ENCODE measurements at regions not wholly inside any gene's neighbourhood (a gene's known extent, or its start where the extent isn't known, plus 50 kb on each side); places are given as distances from the start of the nearest gene placed in this dataset.
"Not testable (repeated sequence)": the region's sequence is repeated elsewhere in the genome, so short reads cannot be mapped to it uniquely, and the experiment has no call there.

GRCh38 chr1:213481395-213481794, 430.4 kb downstream of the RPS6KC1 start:
- no peak for DNase-seq

GRCh38 chr1:213484333-213484732, 433.3 kb downstream of the RPS6KC1 start:
- no peak for DNase-seq

GRCh38 chr1:213484758-213485157, 433.7 kb downstream of the RPS6KC1 start:
- no peak for DNase-seq

- no peak for DNase-seq
Observed at GRCh38 chr1:213486488-213486887, 435.4 kb downstream of the RPS6KC1 start.

- no peak for DNase-seq
Observed at GRCh38 chr1:213491468-213491867, 440.4 kb downstream of the RPS6KC1 start.

- no peak for DNase-seq
Observed at GRCh38 chr1:213492161-213493041, 441.4 kb downstream of the RPS6KC1 start.

GRCh38 chr1:213499444-213499843, 448.4 kb downstream of the RPS6KC1 start:
- no peak for DNase-seq

- no peak for DNase-seq
Observed at GRCh38 chr1:213507472-213508223, 456.6 kb downstream of the RPS6KC1 start.

GRCh38 chr1:213511173-213511572, 460.1 kb downstream of the RPS6KC1 start:
- DNase-seq, result no peak

- no peak for DNase-seq
Observed at GRCh38 chr1:213512316-213512715, 461.3 kb downstream of the RPS6KC1 start.

GRCh38 chr1:213513006-213513405, 462.0 kb downstream of the RPS6KC1 start:
- DNase-seq, result no peak

GRCh38 chr1:213514408-213515179, 463.6 kb downstream of the RPS6KC1 start:
- not testable (repeated sequence) for DNase-seq

GRCh38 chr1:213519098-213519497, 468.1 kb downstream of the RPS6KC1 start:
- DNase-seq, result no peak

- DNase-seq, result no peak
Observed at GRCh38 chr1:213521206-213521605, 466.6 kb upstream of the PROX1 start.

GRCh38 chr1:213523781-213524398, 463.9 kb upstream of the PROX1 start:
- DNase-seq, result no peak

- no peak for DNase-seq
Observed at GRCh38 chr1:213526306-213526705, 461.5 kb upstream of the PROX1 start.

GRCh38 chr1:213530611-213531320, 457.0 kb upstream of the PROX1 start:
- DNase-seq, result no peak

- no peak for DNase-seq
Observed at GRCh38 chr1:213531369-213532310, 456.1 kb upstream of the PROX1 start.

- no peak for DNase-seq
Observed at GRCh38 chr1:213533125-213533524, 454.6 kb upstream of the PROX1 start.

GRCh38 chr1:213535679-213536078, 452.1 kb upstream of the PROX1 start:
- DNase-seq, result no peak

- no peak for DNase-seq
Observed at GRCh38 chr1:213538251-213538650, 449.5 kb upstream of the PROX1 start.
